ENCODE measurements at regions not wholly inside any gene's neighbourhood (a gene's known extent, or its start where the extent isn't known, plus 50 kb on each side); places are given as distances from the start of the nearest gene placed in this dataset.
"Not testable (repeated sequence)": the region's sequence is repeated elsewhere in the genome, so short reads cannot be mapped to it uniquely, and the experiment has no call there.

DNA sequence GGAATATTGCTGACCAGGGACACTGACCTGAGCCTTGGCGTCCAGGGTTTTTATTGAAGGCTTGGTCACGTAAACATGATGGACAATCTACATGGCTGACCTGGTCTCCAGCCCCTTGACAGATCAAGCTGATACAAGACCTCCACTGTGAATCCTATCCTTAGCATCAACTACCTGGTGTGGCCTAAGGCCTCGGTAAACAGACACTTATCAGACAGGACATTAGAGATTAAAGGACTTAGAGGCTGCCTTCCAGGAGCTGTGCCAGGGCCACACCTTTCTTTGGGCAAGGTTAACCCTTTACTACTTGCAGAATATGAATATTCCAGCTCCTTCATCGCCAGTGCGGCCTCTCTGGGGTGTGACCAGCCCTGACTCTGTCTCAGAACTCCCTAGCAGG is 104.9 kb upstream of the FOXA2 start:
- no peak overlapping the region for H3K4me3 ChIP-seq (ENCODE audit: low read depth, low read length)
- no peak for DNase-seq (ENCODE audit: low read depth)

DNA sequence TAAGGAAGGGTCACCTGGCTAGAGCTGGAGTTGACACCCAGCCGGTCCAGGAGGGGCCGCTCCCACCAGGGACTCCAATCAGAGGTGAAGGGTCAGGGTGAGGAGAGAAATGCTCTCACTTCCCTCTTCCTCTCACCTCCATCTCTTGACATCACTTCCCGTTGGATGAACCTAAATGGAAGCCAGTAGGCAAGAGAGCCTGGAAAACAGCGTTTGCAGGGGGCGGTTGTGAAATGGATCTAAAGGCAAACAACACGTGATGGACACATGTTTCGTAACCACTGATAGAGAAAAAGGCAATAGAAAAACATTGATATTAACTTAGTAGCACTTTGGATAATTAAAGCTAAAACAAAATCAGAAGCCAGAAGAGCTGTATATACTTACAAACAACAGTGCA is 105.6 kb upstream of the FOXA2 start:
- DNase-seq (ENCODE audit: low read depth): no peak
- H3K4me3 ChIP-seq (ENCODE audit: low read depth, low read length): no peak overlapping the region

DNA sequence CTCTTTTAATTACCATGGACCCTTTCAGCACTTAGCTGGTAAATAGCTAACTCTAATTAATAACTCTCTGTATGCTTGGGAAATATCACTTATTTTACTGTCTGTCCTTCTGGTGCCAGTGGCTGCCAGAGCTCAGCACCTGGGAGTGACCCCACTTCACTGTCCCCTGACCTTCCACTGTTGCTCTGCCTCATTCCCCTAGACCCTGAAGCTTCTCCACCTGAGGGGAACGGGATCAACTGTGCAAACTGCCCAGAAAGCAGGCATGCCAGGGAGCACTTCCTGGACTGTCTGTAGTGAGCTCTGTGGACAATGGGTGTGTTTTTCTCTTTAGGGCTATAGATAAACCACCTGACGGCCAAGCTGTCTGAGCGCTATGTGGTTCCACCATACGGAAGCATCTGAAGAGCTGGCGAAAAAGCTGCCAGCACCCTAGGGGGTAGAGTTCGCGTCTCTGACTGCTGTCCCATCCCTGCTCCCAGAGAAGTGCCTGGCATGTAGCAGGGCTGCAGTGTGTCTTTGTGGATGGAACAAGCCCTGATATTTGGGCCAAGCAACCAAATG is 106.3 kb upstream of the FOXA2 start:
- DNase-seq (ENCODE audit: low read depth): no peak
- no peak overlapping the region for H3K4me3 ChIP-seq (ENCODE audit: low read depth, low read length)

DNA sequence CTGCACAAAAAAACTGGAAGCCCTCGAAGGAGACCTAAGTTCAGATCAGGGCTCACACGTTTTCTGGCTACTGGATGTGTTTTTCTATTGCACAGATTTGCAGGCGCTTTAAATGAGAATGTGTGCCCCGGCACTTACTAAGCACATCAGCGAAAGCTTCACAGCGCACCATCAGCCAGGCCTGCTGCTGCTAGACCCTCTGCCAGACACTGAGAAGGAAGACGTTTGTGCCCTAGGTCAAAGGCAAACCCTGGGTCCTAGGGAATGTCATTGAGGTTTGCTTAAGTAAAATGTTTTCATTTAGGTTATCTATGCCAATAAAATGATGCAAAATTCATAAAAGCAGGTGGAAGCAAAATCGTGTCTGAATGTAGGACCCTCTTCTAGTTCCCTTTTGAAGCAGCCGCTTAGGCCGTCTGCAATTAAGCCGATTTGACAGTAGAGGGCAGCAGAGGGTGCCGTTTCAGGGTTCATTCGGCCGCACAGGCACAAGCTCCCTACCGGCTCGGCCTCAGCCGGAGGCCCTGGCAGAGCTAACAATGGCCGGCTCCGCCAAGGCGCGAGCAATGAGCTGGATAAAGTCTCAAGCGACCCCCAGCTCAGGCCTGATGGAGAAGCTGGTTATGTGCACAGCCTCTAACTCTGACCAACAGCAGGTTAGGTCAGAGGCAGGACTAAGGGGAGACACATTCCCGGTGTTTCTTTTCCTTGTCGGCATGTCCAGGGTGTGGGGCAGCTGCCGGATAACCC is 107.2 kb upstream of the FOXA2 start:
- no peak overlapping the region for H3K4me3 ChIP-seq (ENCODE audit: low read depth, low read length)
- peak; percentile 10 for DNase-seq (ENCODE audit: low read depth)

DNA sequence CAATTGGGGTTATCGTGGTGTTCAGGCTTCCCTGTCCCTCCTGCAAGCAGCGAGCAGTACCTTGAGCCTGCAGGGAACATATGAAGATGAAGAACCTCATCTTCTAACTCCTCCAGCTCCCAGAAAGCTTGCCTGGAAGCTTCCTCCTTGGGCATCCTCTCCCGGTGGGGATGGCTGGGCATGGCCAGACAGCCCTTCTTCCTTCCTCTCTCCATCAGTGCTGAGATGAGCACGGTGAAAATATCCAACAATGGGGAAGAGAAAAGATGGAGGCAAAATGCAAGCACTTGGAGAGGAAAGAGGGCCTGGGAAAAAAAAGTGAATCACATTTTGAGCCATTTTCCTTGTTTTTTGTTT is 107.7 kb upstream of the FOXA2 start:
- H3K4me3 ChIP-seq (ENCODE audit: low read depth, low read length): no peak overlapping the region

DNA sequence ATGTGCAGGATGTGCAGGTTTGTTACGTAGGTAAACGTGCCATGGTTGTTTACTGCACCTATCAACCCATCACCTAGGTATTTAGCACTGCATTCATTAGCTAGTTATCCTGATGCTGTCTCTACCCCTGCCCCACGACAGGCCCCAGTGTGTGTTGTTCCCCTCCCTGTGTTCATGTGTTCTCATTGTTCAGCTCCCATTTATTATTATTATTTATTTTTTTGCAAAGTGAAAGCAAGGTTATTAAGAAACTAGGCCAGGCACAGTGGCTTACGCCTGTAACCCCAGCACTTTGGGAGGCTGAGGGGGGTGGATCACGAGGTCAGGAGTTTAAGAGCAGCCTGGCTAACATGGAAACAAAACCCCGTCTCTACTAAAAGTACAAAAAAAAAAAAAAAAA is 108.2 kb upstream of the FOXA2 start:
- not testable (repeated sequence) for DNase-seq (ENCODE audit: low read depth); H3K4me3 ChIP-seq (ENCODE audit: low read depth, low read length)

More for the DNA sequence above, 107.7 kb upstream of the FOXA2 start:
- no peak for DNase-seq (ENCODE audit: low read depth)

DNA sequence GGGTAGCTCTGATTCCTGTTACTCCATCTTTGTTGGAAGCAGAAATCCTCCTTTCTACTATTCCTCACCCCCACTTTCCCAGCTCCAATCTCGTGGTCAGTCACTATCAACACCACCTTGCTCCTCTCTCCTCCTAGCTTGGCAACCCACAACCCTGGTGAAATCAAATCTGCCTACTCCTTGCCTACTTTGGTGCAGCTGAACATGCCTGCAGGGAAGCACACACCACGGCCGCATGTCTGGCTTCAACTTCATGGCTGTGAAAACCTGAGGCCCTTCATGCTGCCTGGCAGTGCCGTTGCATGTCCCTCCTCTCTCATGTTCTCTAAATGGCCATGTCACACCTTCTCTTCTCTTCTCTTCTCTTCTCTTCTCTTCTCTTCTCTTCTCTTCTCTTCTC is 112.4 kb upstream of the FOXA2 start:
- DNase-seq (ENCODE audit: low read depth): no peak
- H3K4me3 ChIP-seq (ENCODE audit: low read depth, low read length): no peak overlapping the region

DNA sequence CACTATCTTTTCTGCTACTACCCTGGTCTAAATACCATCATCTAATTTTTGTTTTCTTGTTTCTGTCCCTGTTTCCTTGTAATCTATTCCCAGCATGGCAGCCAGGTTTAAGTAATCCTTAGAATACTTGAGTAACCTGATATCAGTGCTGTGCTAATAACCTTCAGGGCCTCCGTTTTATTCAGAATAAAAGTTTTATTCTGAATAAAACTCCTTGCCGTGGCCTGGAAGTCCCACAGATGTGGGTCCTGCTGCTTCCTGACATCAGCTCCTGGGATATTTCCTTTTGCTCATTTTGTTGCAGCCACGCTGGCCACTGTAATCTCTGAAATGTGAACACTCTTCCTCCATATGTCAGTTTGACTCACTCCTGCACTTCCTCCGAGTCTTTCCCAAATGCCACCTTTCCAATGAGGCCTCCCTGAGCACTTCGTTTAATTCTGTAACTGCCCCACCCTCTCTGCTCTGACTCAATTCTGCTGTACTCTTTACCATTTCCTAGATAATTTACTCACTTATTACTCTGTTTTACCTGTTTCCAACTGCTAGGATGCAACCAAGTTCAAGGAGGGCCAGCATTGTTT is 114.0 kb upstream of the FOXA2 start:
- no peak overlapping the region for H3K4me3 ChIP-seq (ENCODE audit: low read depth, low read length)
- no peak for DNase-seq (ENCODE audit: low read depth)

DNA sequence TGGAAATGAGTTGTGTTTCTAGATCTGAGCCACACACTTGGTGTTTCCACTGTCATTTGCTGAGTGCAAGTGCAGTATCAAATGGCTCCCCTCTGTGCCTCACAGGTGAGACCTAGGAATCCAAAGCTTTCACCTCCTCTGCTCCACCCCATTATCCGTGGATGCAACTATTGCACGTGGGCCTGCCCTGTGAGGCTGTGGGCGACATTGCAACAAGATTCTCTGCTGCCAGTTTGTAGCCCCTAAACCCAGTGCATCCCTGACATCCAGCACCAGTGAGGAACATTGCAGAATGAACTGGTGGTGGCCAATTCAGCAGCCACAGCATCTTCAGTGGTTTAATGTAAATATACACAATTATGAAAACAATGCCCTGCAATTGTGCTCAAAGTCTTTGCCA is 115.0 kb upstream of the FOXA2 start:
- no peak for DNase-seq (ENCODE audit: low read depth)
- no peak overlapping the region for H3K4me3 ChIP-seq (ENCODE audit: low read depth, low read length)

DNA sequence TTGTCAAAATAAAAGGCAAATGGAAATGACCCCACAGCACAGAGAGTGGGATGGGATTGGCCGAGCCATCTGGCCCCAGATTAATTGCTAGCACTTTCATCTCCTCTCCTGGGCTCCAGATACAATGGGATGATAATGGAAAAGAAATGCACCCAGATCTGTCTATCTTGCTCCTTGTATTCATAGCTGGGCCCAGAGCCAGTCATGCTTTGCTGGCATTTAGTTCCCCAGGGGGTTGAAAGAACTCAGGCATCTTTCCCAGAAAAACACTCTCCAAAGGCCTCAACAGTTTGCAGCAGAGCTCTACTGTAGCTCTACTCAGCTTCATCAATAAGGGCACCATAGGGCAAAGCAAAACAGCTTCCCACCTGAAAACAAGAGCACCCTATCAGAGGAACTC is 116.0 kb upstream of the FOXA2 start:
- H3K4me3 ChIP-seq (ENCODE audit: low read depth, low read length): no peak overlapping the region
- DNase-seq (ENCODE audit: low read depth): no peak

DNA sequence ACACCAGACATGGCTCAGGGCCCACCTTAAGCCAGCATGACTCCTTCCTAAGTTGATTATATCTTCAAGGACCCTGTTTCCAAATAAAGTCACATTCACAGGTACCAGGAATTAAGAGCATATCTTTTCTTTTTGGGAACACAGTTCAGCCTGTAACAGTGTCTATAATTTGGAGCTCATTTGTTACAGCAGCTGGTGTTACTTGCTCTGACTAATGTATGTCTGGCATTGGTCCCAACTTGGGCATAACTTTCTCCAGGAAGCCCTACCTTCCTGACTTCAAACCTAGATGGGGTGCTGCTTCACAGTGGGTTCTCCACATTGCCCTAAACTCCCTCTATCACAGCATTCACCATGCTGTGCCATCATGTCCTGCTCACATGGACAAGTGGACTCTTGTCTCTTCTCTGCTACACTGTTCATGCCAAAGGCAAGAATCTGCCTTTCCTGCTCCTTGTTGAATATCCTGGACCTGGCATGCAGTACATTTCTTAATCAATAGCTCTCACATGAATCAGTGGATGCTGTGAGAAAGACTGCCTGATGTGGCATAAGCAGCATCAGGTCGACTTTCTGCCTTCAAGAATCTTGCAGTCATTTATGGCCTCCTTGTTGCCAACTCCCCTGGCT is 117.4 kb upstream of the FOXA2 start:
- DNase-seq (ENCODE audit: low read depth): no peak
- no peak overlapping the region for H3K4me3 ChIP-seq (ENCODE audit: low read depth, low read length)

DNA sequence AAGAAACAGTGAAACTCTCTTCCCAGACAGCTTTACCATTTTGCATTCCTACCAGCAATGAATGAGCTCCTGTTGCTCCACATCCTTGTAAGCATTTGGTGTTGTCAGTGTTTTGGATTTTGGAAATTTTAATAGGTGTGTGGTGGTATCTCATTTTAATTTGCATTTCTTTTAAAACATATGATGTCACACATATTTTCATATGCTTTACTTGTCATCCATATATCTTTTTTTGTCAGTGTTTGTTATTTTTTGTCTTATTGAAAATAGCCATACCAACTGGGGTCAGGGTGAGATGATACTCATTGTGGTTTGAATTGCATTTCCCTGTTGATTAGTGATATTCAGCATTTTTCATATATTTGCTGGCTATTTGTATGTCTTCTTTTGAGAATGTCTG is 119.5 kb upstream of the FOXA2 start:
- no peak overlapping the region for H3K4me3 ChIP-seq (ENCODE audit: low read depth, low read length)
- DNase-seq (ENCODE audit: low read depth): no peak

DNA sequence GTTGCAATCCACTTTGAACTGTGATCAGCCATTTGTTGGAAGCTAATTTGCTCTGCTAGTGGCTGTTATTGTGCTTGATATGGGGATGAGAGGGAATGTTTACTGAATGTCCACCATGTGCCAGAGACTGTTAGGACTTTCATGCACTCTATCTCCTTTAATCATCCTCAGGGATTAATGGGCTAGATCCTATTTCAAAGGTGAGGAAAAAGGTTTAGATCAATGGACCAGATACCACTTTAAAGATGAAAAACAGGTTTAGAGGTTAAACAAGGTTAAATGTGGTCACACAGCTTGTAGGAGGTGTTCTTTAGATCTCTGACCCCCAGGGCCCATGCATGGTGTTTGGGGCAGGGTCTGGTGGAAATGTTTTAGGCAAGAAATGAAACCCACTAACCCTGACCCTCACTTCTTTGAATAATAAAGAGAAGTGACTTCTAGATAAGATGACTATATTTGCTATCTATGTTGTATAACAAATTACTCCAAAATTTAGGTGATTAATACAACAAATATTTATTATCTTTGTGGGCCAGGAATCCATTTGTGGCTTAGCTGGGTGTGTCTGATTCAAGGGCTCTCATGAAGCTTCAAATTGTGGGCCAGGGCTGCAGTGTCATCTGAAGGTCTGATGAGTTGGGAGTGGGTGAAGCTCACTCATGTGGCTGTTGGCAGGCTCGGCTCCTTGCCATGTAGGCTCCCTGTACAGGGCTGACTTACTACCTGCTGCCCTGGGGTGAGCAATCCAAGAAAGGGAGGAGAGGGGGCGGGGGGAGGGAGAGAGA is 127.8 kb upstream of the FOXA2 start:
- no peak overlapping the region for H3K4me3 ChIP-seq (ENCODE audit: low read depth, low read length)
- DNase-seq (ENCODE audit: low read depth): no peak

DNA sequence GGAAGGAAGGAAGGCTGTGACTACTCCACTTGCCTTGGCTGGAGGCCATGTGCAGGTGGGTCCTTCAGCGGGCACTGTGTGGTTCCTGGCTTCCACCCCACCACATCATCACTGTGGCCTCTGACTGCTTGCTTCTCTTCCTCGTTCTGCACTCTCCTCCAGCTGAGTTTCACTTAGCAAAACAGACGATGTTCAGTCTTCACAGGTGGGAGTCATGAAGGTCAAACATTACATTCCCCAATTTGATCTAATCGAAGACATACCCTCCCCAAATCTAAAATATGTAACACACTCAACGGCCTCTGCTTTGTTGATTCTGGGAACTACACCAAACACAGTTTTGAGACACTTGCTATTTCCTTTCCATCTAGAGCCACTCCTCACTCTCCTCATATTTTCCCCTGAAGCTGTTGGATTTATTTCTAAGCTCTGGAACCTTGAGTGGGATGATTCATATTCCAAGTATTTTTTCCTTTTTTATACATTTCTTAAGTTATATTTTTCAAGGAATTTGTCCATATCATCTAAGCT is 132.5 kb upstream of the FOXA2 start:
- no peak overlapping the region for H3K4me3 ChIP-seq (ENCODE audit: low read depth, low read length)
- no peak for DNase-seq (ENCODE audit: low read depth)

DNA sequence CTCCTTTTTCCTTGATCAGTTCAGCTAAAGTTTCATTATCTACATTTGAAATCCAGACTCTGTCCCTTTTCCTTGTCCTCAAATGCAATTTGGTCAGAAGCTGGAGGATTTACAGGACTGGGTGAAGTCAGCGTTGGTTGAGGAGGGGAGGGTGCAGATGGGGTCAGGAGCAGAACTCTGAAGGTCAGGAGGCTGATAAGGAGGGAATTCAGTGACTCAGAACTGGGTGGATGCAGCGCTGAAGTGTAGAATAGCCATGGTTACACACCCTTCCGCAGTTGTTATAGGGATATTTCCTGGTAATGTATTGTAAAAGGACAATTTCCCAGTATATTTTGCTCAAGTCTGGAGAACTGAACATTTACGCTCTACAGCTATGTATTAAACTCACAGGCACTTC is 133.1 kb upstream of the FOXA2 start:
- DNase-seq (ENCODE audit: low read depth): no peak
- no peak overlapping the region for H3K4me3 ChIP-seq (ENCODE audit: low read depth, low read length)

DNA sequence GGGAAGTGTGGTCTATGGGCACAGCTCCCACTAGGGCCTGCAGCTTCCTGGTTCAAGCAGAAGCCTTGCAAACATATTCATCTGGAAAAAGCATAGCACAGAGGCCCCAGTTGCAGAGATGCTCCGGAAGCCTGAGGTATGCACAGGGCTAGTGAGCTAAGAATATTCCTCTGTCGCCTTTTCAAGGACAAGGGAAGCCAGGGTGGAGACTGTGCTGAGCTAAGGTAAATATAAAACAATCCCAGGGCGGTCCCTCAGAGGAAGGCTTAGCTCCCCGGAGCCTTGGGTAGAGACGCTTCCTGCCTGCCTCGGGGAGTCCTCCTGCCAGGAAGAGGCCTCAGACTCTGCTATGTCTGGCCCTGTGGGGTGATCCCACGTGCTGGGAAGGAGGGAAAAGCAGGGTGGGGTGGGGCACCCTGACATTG is 134.8 kb upstream of the FOXA2 start:
- no peak overlapping the region for H3K4me3 ChIP-seq (ENCODE audit: low read depth, low read length)

DNA sequence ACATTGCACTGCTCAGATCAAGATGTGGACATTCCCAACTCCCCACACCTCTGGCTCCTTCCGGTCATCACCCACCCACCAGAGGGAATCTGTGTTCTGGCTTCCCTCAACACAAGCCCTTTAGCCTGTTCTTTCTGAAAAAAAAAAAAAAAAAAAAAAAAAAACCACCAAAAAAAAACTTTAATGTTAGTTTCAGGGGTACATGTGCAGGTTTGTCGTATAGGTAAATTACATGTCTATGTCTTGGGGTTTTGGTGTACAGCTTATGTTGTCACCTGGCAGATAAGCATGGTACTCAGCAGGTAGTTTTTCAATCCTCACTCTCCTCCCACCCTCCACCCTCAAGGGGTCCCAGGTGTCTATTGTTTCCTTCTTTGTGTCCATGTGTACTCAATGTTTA is 135.8 kb upstream of the FOXA2 start:
- H3K4me3 ChIP-seq (ENCODE audit: low read depth, low read length): no peak overlapping the region
- no peak for DNase-seq (ENCODE audit: low read depth)

More for the DNA sequence above, 134.8 kb upstream of the FOXA2 start:
- DNase-seq (ENCODE audit: low read depth): no peak

DNA sequence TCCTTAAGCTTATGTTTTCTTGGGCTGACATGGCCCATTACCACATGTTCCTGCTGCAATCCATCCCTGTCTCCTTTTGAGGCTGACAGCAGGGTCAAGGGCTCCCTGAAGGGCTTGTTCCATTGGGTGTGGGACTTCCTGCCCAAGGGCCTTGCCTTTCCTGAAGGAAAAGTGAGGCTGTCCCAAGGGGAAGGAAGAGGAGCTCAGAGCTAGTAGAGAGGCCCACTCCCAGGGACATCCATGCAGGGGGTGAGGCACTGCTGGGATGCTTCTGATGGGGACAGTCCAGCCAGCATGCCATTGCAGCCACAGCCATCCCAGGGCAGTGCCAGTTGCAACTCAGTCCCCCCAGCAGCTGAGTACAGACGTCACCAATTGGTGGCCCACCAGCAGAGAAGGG is 138.4 kb upstream of the FOXA2 start:
- DNase-seq (ENCODE audit: low read depth): no peak

DNA sequence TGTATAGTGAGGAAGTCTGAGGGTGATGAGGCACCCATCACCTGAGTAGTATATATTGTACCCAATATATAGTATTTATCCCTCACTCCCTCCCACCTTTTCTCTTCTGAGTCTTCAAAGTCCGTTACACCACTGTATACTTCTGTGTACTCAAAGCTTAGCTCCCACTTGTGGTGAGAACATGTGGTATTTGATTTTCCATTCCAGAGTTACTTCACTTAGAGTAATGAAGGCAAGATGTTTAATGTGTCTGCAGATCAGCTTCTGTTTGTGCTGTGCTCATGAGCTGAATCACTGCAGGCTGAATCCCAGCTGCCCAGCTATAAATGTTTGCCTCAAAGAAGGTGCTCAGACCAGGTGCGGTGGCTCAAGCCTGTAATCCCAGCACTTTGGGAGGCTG is 139.3 kb upstream of the FOXA2 start:
- H3K4me3 ChIP-seq (ENCODE audit: low read depth, low read length): no peak overlapping the region
- DNase-seq (ENCODE audit: low read depth): no peak

More for the DNA sequence above, 138.4 kb upstream of the FOXA2 start:
- H3K4me3 ChIP-seq (ENCODE audit: low read depth, low read length): no peak overlapping the region
